ENCODE measurements at regions not wholly inside any gene's neighbourhood (a gene's known extent, or its start where the extent isn't known, plus 50 kb on each side); places are given as distances from the start of the nearest gene placed in this dataset.
"Not testable (repeated sequence)": the region's sequence is repeated elsewhere in the genome, so short reads cannot be mapped to it uniquely, and the experiment has no call there.

DNA sequence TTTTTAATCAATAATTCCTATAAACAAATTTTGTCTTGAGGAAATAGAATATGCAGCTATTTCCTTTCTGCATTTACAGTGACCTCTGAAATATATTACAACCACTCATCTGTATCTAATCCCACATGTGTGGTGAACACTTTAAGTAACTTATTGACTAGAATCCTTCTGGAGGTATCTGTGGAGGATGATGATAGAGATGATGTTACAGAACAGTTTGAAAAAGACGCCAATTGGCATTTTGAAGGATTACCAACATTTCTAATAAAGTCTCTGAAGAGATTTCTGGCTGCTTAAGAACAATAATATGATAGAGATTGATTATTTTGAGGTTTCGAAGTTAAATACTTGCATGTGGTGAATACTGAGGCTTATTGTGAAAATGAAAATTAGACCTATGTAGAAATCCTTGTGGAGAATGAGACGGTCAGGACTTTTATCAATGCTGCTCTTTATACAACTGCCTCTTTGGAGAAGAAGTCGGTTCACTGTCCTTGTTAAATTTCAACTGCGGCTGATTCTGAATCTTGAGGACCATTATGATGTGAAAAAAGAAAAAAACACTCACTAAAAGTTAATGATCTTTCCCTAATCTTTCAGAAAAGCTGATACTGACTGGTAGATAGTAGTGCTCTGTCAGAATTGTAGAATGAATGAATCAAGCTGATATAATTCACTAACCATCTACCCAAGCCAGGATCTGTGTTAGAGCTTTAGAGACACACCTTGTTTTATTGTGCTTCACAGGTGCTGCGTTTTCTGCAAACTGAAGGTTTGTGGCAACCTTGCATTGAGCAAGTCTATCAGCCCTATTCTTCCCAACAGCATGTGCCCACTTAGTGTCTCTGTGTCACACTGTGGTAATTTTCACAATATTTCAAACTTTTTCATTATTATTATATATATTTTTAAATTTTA, 204.7 kb downstream of the SPRY1 start:
- DNase-seq (ENCODE audit: low read depth in 2 of 2) = no peak

DNA sequence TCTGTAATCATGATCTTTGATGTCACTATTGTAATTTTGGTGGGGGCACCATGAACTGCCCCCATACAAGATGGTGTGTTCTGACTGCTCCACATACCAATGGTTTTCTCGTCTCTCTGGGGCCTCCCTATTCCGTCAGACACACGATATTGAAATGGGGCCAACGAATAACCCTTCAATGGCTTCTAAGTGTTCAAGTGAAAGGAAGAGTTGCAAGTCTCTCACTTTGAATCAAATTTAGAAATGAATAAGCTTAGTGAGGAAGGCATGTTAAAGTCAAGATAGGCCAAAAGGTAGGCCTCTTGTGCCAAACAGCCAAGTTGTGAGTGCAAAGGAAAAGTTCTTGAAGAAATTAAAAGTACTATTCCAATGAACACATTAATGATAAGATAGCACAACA, 205.4 kb downstream of the SPRY1 start:
- no peak for DNase-seq (ENCODE audit: low read depth in 2 of 2)

DNA sequence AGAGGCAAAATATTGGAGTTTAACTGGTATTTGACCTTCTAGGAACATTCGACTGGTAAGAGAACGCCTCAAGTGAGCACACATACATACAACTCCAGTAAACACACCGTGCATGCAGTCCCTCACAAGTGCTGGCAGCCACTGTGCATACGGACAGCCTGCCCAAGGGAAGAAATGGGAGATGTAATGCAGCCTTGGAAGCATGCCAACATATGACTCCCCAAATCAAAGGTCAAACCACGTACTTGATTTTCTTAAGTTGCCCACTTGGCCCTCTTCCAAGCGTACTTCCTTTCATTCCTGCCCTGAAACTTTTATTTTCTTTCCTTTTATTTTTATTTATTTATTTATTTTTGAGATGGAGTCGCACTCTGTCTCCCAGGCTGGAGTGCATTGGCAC, 206.6 kb downstream of the SPRY1 start:
- DNase-seq (ENCODE audit: low read depth in 2 of 2) = no peak

DNA sequence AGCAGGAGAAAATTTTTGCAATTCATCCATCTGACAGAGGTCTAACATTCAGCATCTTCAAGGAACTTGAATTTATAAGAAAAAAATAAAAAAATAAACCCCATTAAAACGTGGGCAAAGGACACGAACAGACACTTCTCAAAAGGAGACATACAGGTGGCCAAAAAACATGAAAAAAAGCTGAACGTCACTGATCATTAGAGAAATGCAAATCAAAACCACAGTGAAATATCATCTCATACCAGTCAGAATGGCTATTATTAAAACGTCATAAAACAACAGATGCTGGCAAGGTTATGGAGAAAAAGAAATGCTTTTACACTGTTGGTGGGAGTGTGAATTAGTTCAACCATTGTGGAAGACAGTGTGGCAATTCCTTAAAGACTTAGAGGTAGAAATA, 209.2 kb downstream of the SPRY1 start:
- not testable (repeated sequence) for DNase-seq (ENCODE audit: low read depth in 2 of 2)

DNA sequence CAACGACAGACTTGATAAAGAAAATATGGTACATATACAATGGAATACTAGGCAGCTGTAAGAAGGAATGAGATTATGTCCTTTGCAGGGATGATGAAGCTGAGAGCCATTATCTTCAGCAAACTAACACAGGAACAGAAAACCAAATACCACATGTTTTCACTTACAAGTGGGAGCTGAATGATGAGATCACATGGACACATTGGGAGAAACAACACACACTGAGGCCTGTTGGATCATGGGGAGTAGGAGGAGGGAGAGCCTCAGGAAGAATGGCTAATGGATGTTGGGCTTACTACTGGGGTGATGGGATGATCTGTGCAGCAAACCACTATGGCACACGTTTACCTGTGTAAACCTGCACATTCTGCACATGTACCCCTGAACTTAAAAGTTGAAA, 209.7 kb downstream of the SPRY1 start:
- DNase-seq (ENCODE audit: low read depth in 2 of 2) = no peak

DNA sequence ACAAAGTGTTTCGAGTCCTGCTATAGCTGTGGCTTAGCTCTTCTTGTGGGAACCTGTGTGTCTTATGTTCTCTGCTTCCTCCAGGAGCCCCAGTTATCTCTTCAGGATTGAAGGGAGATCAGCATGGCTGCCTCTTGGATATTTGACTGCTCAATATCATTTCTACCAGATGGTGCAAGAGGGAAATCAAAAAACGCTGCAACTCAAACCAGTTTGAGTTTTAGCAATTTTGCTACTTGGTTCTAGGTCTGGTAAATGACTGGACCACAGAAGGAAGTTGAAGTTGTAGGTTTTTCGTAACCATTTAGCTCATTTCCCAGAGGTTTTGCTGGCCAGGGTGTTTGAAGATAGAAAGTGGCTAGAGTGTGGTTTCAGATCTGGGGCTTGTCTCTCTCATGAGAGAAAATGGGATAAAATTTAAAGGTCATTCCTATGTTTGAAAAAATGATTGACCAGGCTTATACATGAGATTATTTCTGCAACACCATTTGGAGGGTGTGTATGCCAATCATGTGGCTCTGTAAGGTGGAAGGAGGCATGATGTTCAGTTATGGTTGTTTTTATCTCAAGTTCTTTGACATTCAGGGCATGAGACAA, 210.4 kb downstream of the SPRY1 start:
- DNase-seq (ENCODE audit: low read depth in 2 of 2) = no peak

DNA sequence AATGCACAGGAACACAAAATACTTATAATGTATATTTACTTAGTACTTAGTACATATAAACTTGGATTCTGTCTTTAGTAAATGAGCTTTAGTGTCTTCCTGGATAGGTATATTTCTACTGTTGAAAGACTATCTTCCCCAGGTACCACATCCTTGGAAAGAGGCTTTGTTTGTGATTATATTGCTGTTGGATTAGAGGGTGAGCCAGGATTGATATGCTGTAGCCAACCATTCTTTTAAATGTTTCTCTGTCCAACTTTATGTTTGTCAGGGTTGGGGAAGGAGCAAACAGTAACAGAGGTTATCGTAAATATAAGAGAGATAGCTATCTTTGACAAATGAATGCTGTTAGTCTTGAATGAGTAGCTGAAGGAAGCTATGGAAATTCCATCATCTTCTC, 213.2 kb downstream of the SPRY1 start:
- no peak for DNase-seq (ENCODE audit: low read depth in 2 of 2)

DNA sequence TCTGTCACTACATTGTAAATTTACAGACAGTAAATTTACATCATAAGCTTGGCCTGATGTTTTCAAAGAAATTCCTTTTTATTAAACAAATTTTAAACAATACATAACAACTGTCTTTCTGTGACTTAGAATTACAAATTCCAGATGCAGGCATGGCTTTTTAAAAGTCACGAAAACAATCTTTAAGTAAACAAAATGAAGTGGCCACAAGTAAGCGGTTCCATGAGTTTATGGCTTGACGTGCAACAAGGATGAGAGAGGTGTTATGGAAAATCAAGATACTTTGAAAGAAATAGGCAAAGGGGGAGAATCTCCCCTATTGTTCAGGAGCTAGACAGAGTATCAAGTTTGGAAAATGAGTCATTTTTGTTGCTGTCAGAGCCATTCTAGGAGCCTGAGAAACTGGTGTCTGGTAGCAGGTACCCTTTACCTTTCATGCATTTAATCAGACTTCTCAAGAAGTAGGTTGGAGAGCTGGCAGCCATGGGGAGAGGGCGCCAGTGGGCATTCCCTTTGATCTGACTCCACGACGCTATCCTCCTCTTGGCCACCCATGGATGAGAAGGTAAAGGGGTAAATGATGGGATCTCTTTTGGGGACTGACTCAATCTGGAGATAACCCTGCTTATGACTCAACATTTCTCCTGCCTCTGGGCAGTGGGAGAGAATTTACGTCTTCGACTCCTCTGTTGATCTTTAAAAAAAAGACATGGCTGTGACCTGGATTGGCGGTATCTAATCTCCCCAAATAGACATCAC, 217.2 kb downstream of the SPRY1 start:
- DNase-seq (ENCODE audit: low read depth in 2 of 2) = no peak

DNA sequence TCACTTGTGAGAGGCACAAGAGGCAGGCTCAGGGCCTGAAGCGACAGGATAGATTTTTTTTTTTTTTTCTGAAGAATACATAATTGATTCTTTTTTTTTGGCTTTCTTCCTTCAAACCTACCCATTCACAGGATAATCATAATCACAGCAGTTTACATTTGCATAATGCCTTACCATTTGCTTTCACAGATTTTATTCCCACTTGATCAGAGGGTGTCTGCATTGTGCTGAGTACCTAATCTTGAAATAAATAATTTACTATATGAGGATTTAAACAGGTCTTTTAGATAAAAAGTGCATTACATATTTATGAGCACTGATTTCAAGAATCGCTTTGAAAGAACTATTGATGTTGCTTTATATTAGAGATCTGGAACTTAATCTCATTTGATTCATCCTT, 219.3 kb downstream of the SPRY1 start:
- DNase-seq (ENCODE audit: low read depth in 2 of 2) = no peak

DNA sequence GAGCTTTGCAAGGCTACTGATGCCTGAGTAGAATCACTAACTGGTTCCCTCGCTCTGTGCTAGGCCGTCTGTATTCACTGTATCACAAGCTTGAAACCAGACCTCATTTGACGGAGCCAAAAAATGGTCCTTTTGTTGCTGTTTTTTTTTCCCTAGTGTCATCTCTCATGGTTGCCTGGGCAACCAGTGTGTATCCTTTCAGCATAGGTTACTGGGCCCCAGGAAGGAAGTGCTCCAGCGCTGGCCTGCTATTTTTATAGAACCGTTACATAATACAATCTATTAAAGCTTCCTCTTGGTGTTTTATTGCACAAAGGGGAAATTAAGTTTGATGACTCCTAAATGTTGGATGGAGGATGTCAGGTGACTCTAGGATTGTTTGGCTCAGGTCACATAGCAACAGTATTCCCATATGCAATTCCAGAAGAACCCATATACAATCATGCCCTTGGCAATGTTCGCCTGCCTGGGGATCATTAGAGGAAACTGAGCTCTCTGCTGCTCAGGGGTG, 220.4 kb downstream of the SPRY1 start:
- no peak for DNase-seq (ENCODE audit: low read depth in 2 of 2)

DNA sequence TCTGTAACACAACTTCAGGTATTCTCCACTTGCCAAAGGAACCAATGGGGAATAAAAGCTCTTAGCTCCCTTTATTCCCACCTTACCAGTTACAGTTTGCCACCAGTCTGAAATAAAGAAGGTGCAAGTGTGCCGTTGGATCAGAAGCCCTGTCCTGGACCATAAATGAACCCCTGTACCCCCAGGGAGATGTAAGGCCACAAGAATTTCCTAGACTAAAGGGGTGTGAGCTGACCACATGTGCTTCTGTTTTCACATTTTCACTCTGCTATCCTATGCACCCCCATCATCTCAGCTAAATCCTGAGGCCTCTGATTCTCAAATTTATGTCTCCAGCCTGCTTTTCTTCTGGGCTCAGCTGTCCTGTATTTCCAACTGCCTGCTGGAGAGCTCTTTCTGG, 221.2 kb downstream of the SPRY1 start:
- DNase-seq (ENCODE audit: low read depth in 2 of 2) = no peak

DNA sequence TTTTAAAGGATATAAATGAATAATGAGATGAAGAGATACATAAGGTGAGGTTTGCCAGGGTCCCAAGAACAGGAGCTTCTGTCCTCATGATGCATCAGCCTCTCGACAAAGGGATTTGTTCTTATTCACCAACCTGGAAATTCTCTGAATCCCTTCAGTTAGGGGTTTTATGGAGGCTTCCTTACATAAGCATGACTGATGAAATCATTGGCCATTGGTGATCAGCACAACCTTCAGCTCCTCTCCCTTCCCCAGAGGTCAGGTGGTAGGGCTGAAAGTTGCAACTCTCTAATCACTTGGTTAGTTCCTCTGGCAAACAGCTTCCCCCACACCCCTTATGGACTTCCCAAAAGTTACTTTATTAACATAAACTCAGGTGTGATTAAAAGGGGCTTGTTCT, 222.0 kb downstream of the SPRY1 start:
- DNase-seq (ENCODE audit: low read depth in 2 of 2) = no peak

DNA sequence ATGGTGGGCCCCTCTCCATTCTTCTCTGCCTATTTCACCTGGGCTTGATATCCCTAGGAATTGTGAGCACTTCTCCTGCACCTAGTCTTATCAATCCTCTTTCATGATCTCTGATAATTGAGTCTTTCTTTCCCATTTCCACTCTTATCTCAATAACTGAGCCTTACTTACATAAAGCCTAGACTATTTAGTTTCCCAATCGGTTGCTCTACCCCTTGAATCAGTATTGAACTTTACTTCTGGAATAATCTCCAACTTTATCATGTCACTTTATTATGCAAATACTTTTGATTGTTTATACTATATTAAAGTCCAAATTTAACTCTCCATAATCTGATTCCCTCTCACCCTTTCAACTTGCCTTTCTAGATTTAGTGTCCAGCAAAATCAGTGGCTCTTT, 222.7 kb downstream of the SPRY1 start:
- DNase-seq (ENCODE audit: low read depth in 2 of 2) = no peak

DNA sequence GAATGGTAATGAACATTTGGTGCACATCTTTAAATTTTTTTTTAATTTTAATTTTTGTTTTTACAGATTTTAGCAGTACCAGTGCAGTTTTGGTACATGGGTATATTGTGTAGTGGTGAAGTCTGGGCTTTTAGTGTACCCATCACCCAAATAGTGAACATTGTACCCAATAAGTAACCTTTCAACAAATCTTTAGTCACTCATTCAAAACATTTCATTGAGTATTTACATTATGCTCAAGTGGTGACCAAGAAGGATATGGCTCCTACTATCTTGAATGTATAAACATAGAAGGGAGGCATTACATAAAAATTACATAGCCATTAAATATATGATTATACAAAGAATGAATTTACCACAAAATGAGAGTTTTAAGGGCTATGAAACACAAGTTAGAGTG, 223.3 kb downstream of the SPRY1 start:
- DNase-seq (ENCODE audit: low read depth in 2 of 2) = no peak

DNA sequence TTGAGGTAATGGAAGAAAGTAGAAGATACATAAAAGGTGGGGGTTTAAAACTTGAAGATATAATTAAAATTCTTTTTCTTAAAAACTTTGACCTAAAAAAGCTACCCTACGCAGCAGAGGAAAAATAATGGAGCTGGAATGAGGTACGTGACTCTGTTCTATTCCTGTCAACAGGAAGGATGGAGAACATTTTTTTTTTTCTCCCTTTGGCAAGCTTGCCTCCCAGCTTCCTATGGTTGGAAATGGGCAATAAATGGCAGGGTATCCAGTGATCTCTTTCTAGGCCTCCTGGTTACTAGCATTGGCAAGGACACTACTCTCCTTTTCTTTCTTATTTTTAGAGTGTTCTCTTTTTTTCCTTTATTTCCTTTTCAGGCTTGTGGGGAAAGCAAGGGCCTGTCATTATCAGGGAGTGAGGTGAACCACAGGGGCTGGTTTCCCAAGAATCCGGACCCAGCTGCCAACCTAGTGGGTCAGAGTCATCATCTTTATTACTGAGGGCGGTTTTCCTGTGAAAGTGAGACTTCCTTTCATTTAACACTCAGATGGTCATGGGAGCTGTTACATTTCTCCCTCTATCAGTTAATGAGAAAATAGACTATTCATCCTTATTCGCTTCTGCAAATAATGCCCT, 224.6 kb downstream of the SPRY1 start:
- DNase-seq (ENCODE audit: low read depth in 2 of 2) = no peak

DNA sequence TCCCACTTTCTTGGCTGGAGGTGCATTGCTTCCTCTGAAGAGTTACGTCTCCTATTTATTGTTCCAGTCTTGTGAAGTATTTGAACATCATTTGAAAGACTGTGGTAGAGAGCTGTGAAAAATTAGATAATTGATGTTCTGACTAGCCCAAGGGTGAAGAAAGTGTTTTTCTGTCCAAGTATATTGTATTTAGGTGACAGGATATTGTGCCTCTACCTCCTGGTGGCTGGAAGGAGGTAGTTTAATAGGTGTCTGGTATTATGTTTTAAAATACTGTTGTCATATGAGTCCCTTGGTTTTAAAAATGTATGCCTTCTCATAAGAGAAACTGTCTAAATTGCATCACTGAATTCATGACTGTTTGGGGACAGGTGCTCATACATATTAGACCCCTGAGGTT, 226.0 kb downstream of the SPRY1 start:
- DNase-seq (ENCODE audit: low read depth in 2 of 2) = no peak

DNA sequence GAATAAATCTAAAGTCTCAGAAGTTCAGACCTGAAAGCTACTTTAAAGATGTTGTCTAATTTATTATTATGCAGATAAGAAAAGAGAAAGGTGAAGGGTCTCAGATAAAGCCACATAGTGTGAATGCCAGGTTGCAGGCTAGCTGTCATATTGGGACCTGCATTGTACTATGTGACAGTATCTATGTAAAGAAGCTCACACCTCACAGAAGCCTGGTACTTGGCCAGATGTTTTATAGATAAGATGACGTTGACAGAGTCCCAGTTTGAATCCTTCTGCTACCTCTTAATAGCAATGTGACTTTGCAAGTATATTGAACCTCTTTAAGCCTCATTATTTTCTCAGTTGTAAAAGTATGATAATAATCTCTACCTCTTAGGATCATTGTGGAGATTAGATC, 227.0 kb downstream of the SPRY1 start:
- DNase-seq (ENCODE audit: low read depth in 2 of 2) = no peak

DNA sequence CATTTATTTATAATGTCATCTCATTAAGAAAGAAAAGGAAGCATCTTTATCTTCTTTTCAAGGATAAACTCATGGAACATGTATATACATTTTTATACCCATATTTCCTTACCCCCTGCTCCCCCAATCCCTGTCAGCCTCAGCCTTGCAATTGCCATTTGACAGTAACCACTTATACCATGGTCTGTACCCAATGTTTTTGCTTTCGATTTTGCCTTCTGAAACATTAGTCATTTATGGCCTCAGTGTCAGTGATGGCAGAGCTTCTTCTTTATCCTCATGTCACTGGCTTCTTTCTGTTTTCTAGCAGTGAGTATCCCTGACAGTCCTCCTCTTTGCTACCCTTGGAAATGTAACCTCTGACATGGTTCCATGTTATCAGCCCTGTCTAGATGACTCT, 228.4 kb downstream of the SPRY1 start:
- DNase-seq (ENCODE audit: low read depth in 2 of 2) = no peak

DNA sequence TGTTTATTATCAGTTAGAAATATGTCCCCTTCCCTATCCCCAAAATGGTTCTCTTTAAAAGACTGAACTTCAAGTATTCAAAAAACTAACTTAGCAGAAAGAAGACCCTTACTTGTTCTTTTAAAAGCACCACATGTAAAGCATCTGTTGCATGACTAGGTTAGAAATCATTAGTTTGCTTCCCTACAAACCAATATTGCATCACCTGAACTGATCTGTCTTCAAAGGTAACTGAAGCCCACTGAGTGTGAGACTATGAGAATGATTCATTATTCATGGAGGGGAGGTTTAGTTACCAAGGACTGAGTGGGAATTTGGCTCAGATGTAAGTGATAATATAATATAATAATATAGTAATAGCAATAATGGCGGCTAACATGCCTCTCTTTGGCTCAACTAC, 231.7 kb downstream of the SPRY1 start:
- no peak for DNase-seq (ENCODE audit: low read depth in 2 of 2)

DNA sequence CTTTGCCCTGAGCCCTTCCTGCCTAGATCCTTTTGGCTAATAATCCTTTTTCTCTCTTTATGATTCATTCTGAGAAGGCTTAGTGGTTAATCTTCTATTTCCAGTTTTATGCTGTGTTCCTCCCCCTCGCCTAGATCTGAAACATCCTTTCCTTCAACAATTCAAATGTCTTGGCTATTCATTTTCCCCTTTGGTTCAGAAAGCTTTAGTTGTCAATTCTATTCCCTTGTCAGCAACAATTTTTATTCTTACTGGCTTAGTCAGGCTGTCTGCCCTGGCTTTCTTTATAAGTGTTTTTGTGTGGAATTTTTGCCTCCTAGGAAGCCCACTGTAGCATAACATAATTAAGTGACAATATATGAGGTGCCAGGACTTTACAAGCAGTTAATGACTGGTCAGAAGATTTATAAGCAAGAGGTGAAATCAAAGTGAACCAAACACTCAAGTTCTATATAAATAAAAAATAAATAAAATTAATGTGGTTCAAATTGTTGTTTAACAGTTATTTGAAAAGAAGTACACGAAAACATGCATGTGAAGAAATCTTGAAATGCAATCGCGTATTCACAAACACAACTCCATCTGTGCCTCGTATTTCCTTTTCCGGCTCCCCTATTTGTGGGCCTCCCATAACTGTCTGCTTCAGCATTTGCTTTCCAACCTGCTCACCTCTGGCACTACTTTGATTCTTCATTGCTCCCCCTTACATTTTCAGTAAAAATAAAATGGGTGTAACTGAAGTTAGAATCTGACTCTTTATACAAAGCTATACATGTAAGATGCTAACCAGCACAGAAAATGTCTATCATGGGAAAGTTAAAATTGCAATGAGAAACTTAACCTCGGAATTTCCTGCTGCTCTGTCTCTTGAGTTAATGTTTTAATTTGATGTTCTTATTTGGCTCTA, 235.4 kb downstream of the SPRY1 start:
- DNase-seq (ENCODE audit: low read depth in 2 of 2) = no peak

DNA sequence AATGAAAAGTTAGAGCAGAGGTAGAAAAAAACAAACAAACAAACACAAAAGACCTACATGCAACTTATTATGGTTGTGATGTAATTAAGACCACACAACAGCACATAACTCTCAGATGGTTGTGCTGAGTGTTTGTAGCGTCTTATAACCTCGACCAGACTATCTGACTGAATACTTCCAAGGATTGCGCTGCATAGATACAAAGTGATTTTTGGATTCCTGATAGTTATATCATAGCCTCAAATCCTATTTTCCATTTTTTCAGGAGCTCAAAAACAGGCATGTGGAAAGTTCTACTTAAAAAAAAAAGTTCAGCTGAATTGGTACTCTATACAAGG, 236.1 kb downstream of the SPRY1 start:
- no peak for DNase-seq (ENCODE audit: low read depth in 2 of 2)

Measured in stimulated activated CD4-positive, alpha-beta T cell treated with anti-CD3 and anti-CD28 coated beads, Interleukin-1b, Interleukin-23, amount 100 ng/mL, for 4 hours (primary cell).